Daoy (cell line): ENCODE measurements at regions not wholly inside any gene's neighbourhood (a gene's known extent, or its start where the extent isn't known, plus 50 kb on each side); places are given as distances from the start of the nearest gene placed in this dataset.

ENCODE experiments used
- DNase-seq: peaks from one replicate; pipeline ENCODE4 v3.0.0-alpha.2; 2015; ENCODE audit warnings: low read depth

- DNase-seq = no peak
These were observed 536.6 kb downstream of the HTR7 start for GRCh38 chr10:90321132-90321816.

GRCh38 chr10:90326498-90327267 lies 531.2 kb downstream of the HTR7 start:
- peak; percentile 38 for DNase-seq

GRCh38 chr10:90327611-90328010 lies 530.2 kb downstream of the HTR7 start:
- DNase-seq = no peak

GRCh38 chr10:90328459-90328858 lies 529.4 kb downstream of the HTR7 start:
- DNase-seq = no peak

GRCh38 chr10:90328896-90329295 lies 528.9 kb downstream of the HTR7 start:
- no peak for DNase-seq

GRCh38 chr10:90337316-90337715 lies 520.5 kb downstream of the HTR7 start:
- no peak for DNase-seq

- DNase-seq = no peak
These were observed 515.4 kb downstream of the HTR7 start for GRCh38 chr10:90342480-90342879.

GRCh38 chr10:90344226-90344625 lies 513.6 kb downstream of the HTR7 start:
- DNase-seq = no peak

- DNase-seq = no peak
These were observed 510.6 kb downstream of the HTR7 start for GRCh38 chr10:90347239-90347638.

- no peak for DNase-seq
These were observed 507.7 kb downstream of the HTR7 start for GRCh38 chr10:90350122-90350521.

GRCh38 chr10:90352288-90352687 lies 505.6 kb downstream of the HTR7 start:
- DNase-seq = no peak

GRCh38 chr10:90354914-90355313 lies 502.9 kb downstream of the HTR7 start:
- no peak for DNase-seq

- DNase-seq = no peak
These were observed 493.9 kb downstream of the HTR7 start for GRCh38 chr10:90363799-90364483.

GRCh38 chr10:90372451-90372850 lies 485.4 kb downstream of the HTR7 start:
- DNase-seq = no peak

GRCh38 chr10:90373911-90374310 lies 483.9 kb downstream of the HTR7 start:
- no peak for DNase-seq

- DNase-seq = peak; percentile 4
These were observed 479.2 kb downstream of the HTR7 start for GRCh38 chr10:90378524-90379076.

GRCh38 chr10:90381468-90381867 lies 476.4 kb downstream of the HTR7 start:
- no peak for DNase-seq

- no peak for DNase-seq
These were observed 468.0 kb downstream of the HTR7 start for GRCh38 chr10:90389876-90390275.

- DNase-seq = no peak
These were observed 463.5 kb downstream of the HTR7 start for GRCh38 chr10:90394311-90394710.

GRCh38 chr10:90396721-90397120 lies 461.1 kb downstream of the HTR7 start:
- no peak for DNase-seq

- DNase-seq = no peak
These were observed 459.3 kb downstream of the HTR7 start for GRCh38 chr10:90398566-90398965.

- DNase-seq = no peak
These were observed 458.1 kb downstream of the HTR7 start for GRCh38 chr10:90399782-90400181.
